AG09319 (cell line): ENCODE measurements at regions not wholly inside any gene's neighbourhood (a gene's known extent, or its start where the extent isn't known, plus 50 kb on each side); places are given as distances from the start of the nearest gene placed in this dataset.

Experiments used
- DNase-seq: peaks from one replicate; pipeline ENCODE4 v3.0.0-alpha.2; 2010; ENCODE audit warnings: low read depth; ENCODE audit errors: extremely low read depth
- CTCF ChIP-seq: IDR thresholded peaks from 2 replicates; pipeline ENCODE4 v1.5.1; 2011; ENCODE audit warnings: low read depth, mild to moderate bottlenecking, inconsistent platforms, low read length, moderate library complexity

- no peak for DNase-seq
- TF ChIP-seq CTCF = no peak
Measured at GRCh38 chr21:16310176-16310575, 580.4 kb downstream of the USP25 start.

- DNase-seq = no peak
- no peak for TF ChIP-seq CTCF
Measured at GRCh38 chr21:16311229-16311628, 581.4 kb downstream of the USP25 start.

- TF ChIP-seq CTCF = no peak
- no peak for DNase-seq
Measured at GRCh38 chr21:16312321-16312720, 582.5 kb downstream of the USP25 start.

GRCh38 chr21:16315223-16315622 lies 585.4 kb downstream of the USP25 start:
- no peak for TF ChIP-seq CTCF

GRCh38 chr21:16318651-16319300 lies 589.0 kb downstream of the USP25 start:
- no peak for DNase-seq
- TF ChIP-seq CTCF = no peak

More at GRCh38 chr21:16315223-16315622, 585.4 kb downstream of the USP25 start:
- no peak for DNase-seq

GRCh38 chr21:16320110-16320509 lies 590.3 kb downstream of the USP25 start:
- no peak for DNase-seq
- TF ChIP-seq CTCF = no peak

- TF ChIP-seq CTCF = no peak
- no peak for DNase-seq
Measured at GRCh38 chr21:16322454-16322853, 592.7 kb downstream of the USP25 start.
